Muscle of leg (tissue), 3 donors: ENCODE measurements at regions not wholly inside any gene's neighbourhood (a gene's known extent, or its start where the extent isn't known, plus 50 kb on each side); places are given as distances from the start of the nearest gene placed in this dataset.

Experiments used
- DNase-seq: peaks from one replicate; pipeline ENCODE4 v3.0.0; 2013
- H3K27ac ChIP-seq: one replicate; pipeline ENCODE4 v1.5.1; 2013; ENCODE audit warnings: mild to moderate bottlenecking, low read length, control low read depth
- H3K27me3 ChIP-seq: one replicate; pipeline ENCODE4 v1.6.1; 2013; ENCODE audit warnings: low read length; ENCODE audit not compliant: control insufficient read depth, insufficient read depth
- H3K36me3 ChIP-seq: one replicate; pipeline ENCODE4 v1.6.1; 2013; ENCODE audit warnings: low read length; ENCODE audit not compliant: control insufficient read depth, insufficient read depth
- H3K4me1 ChIP-seq: one replicate; pipeline ENCODE4 v1.6.1; 2013; ENCODE audit warnings: low read length; ENCODE audit not compliant: control insufficient read depth, insufficient read depth
- H3K4me3 ChIP-seq: one replicate; pipeline ENCODE4 v1.5.1; 2013; ENCODE audit warnings: low read length, control low read depth
- H3K9me3 ChIP-seq: replicated peaks from 2 replicates; pipeline ENCODE4 v1.6.1; 2013; ENCODE audit warnings: low read depth, low read length; ENCODE audit not compliant: control insufficient read depth
- WGBS: methylation state at CpG from one replicate; pipeline ENCODE4 v1.1.5; 2013; ENCODE audit warnings: missing lambda C conversion rate; ENCODE audit not compliant: insufficient coverage; 5-methylcytosine and 5-hydroxymethylcytosine counted together

GRCh38 chr5:171528036-171528435 lies 108.6 kb downstream of the FGF18 start:
- no peaks in the 10 kb centered on the region for H3K36me3 ChIP-seq
- DNase-seq = no peak
- H3K4me1 ChIP-seq = peaks cover 22% of the 10 kb centered on the region
- no peak overlapping the region for H3K4me3 ChIP-seq
- H3K9me3 ChIP-seq = no peaks in the 10 kb centered on the region
- WGBS = 89% methylated on average over 4 of the region's 9 CpGs
- peaks cover 2% of the 10 kb centered on the region for H3K27me3 ChIP-seq
- no peak overlapping the region for H3K27ac ChIP-seq

GRCh38 chr5:171528865-171529614 lies 109.6 kb downstream of the FGF18 start:
- WGBS = 54% methylated on average over 17 of the region's 19 CpGs

GRCh38 chr5:171531638-171532037 lies 112.2 kb downstream of the FGF18 start:
- Histone ChIP-seq H3K27me3 (no peaks in the 10 kb centered on the region), H3K4me3 (no peak overlapping the region), H3K36me3 (no peaks in the 10 kb centered on the region), H3K27ac (no peak overlapping the region), H3K9me3 (no peaks in the 10 kb centered on the region), H3K4me1 (no peaks in the 10 kb centered on the region)
- no peak for DNase-seq
- no CpG with 5 or more reads among the region's 3 CpGs for WGBS

More at GRCh38 chr5:171528865-171529614, 109.6 kb downstream of the FGF18 start:
- Histone ChIP-seq H3K27ac (no peak overlapping the region), H3K36me3 (no peaks in the 10 kb centered on the region), H3K9me3 (no peaks in the 10 kb centered on the region), H3K27me3 (no peaks in the 10 kb centered on the region), H3K4me1 (peaks cover 14% of the 10 kb centered on the region), H3K4me3 (no peak overlapping the region)
- DNase-seq = peak; percentile 65

GRCh38 chr5:171533153-171533552 lies 113.7 kb downstream of the FGF18 start:
- no peak overlapping the region for H3K27ac ChIP-seq
- no peaks in the 10 kb centered on the region for H3K9me3 ChIP-seq
- no peak for DNase-seq
- no peaks in the 10 kb centered on the region for H3K27me3 ChIP-seq
- no peak overlapping the region for H3K4me3 ChIP-seq
- H3K36me3 ChIP-seq = no peaks in the 10 kb centered on the region
- no peaks in the 10 kb centered on the region for H3K4me1 ChIP-seq
- no CpG with 5 or more reads among the region's 4 CpGs for WGBS

- 73% methylated on average over 10 of the region's 13 CpGs for WGBS
- no peak overlapping the region for H3K4me3 ChIP-seq
- no peaks in the 10 kb centered on the region for H3K27me3 ChIP-seq
- no peak for DNase-seq
- no peak overlapping the region for H3K27ac ChIP-seq
- no peaks in the 10 kb centered on the region for H3K4me1 ChIP-seq
- H3K36me3 ChIP-seq = no peaks in the 10 kb centered on the region
- H3K9me3 ChIP-seq = no peaks in the 10 kb centered on the region
Observed at GRCh38 chr5:171534043-171534895, 114.8 kb downstream of the FGF18 start.

- no peak overlapping the region for H3K27ac ChIP-seq
- H3K27me3 ChIP-seq = no peaks in the 10 kb centered on the region
- H3K4me3 ChIP-seq = no peak overlapping the region
- H3K9me3 ChIP-seq = no peaks in the 10 kb centered on the region
- no peaks in the 10 kb centered on the region for H3K4me1 ChIP-seq
- no peak for DNase-seq
- no peaks in the 10 kb centered on the region for H3K36me3 ChIP-seq
- WGBS = 67% methylated on average over 1 of the region's 1 CpG
Observed at GRCh38 chr5:171535162-171535561, 115.7 kb downstream of the FGF18 start.

GRCh38 chr5:171537070-171537849 lies 117.8 kb downstream of the FGF18 start:
- Histone ChIP-seq H3K9me3 (no peaks in the 10 kb centered on the region), H3K36me3 (no peaks in the 10 kb centered on the region), H3K4me3 (no peak overlapping the region), H3K27ac (no peak overlapping the region), H3K27me3 (peaks cover 4% of the 10 kb centered on the region), H3K4me1 (peaks cover 9% of the 10 kb centered on the region)
- no peak for DNase-seq
- WGBS = 17% methylated on average over 1 of the region's 9 CpGs

GRCh38 chr5:171537923-171538537 lies 118.6 kb downstream of the FGF18 start:
- Histone ChIP-seq H3K27me3 (peaks cover 4% of the 10 kb centered on the region), H3K4me1 (peaks cover 16% of the 10 kb centered on the region), H3K4me3 (no peak overlapping the region), H3K36me3 (no peaks in the 10 kb centered on the region), H3K27ac (no peak overlapping the region), H3K9me3 (no peaks in the 10 kb centered on the region)
- WGBS = 100% methylated on average over 2 of the region's 3 CpGs
- DNase-seq = no peak

GRCh38 chr5:171538681-171539080 lies 119.2 kb downstream of the FGF18 start:
- H3K4me3 ChIP-seq = no peak overlapping the region
- no peak for DNase-seq
- H3K27me3 ChIP-seq = peaks cover 4% of the 10 kb centered on the region
- WGBS = 80% methylated on average over 4 of the region's 4 CpGs
- H3K36me3 ChIP-seq = no peaks in the 10 kb centered on the region
- peaks cover 22% of the 10 kb centered on the region for H3K4me1 ChIP-seq
- H3K27ac ChIP-seq = no peak overlapping the region
- no peaks in the 10 kb centered on the region for H3K9me3 ChIP-seq
